AG09309 (cell line): ENCODE measurements at regions not wholly inside any gene's neighbourhood (a gene's known extent, or its start where the extent isn't known, plus 50 kb on each side); places are given as distances from the start of the nearest gene placed in this dataset.

Experiments used
- DNase-seq: peaks from one replicate; pipeline ENCODE4 v3.0.0-alpha.2; 2010; ENCODE audit warnings: low read depth
- H3K4me3 ChIP-seq: 2 replicates; pipeline ENCODE4 v1.5.1; 2011; ENCODE audit warnings: mild to moderate bottlenecking, low read depth, low read length, moderate library complexity; ENCODE audit not compliant: control insufficient read depth
- TF ChIP-seq, protein P1 (sequence below): IDR thresholded peaks from 2 replicates; pipeline ENCODE4 v1.5.1; 2011; ENCODE audit warnings: mild to moderate bottlenecking, low read depth, low read length, inconsistent platforms; ENCODE audit not compliant: insufficient read depth, control insufficient read depth; ENCODE audit errors: missing control alignments

DNA sequence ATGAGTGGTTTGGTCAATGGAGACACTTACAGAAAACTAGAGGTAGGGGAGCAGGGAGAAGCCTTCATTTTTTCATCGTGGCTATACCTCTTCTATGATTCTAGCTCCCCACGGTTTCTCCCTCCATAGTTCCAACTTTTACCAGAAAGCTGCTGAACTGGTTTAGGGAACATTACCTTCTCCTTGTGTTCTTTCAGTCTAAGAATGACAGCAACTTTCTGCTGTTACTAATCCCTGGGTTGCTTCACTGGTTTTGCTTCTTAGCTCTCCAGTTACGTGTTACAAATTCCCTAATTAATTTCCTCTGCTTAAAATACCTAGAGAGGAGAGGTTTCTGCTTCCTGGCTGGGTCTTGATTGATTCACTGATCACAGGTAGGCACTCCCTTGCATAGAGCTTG lies 499.9 kb downstream of the SLC4A3 start:
- no peak overlapping the region for H3K4me3 ChIP-seq
- TF ChIP-seq, protein P1, sequence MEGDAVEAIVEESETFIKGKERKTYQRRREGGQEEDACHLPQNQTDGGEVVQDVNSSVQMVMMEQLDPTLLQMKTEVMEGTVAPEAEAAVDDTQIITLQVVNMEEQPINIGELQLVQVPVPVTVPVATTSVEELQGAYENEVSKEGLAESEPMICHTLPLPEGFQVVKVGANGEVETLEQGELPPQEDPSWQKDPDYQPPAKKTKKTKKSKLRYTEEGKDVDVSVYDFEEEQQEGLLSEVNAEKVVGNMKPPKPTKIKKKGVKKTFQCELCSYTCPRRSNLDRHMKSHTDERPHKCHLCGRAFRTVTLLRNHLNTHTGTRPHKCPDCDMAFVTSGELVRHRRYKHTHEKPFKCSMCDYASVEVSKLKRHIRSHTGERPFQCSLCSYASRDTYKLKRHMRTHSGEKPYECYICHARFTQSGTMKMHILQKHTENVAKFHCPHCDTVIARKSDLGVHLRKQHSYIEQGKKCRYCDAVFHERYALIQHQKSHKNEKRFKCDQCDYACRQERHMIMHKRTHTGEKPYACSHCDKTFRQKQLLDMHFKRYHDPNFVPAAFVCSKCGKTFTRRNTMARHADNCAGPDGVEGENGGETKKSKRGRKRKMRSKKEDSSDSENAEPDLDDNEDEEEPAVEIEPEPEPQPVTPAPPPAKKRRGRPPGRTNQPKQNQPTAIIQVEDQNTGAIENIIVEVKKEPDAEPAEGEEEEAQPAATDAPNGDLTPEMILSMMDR: no peak
- no peak for DNase-seq

DNA sequence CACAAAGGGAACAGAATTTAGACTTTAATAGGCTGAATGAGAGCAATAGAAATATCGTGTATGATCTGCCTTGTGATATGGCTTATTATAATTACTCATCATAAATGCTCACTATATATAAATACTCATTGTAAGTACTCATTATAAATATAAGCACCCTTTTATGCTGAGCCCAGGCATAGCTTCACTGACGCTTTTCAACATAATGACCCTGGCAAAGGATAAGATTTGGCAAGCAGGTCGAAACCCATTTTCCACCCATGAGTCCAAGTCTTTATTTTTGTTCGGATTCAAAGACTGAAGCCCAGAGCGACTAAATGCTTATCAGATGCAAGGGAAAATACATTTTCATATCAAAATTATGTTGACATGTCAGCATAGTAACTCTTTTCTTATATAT lies 500.4 kb downstream of the SLC4A3 start:
- TF ChIP-seq, protein P1: no peak
- no peak for DNase-seq

DNA sequence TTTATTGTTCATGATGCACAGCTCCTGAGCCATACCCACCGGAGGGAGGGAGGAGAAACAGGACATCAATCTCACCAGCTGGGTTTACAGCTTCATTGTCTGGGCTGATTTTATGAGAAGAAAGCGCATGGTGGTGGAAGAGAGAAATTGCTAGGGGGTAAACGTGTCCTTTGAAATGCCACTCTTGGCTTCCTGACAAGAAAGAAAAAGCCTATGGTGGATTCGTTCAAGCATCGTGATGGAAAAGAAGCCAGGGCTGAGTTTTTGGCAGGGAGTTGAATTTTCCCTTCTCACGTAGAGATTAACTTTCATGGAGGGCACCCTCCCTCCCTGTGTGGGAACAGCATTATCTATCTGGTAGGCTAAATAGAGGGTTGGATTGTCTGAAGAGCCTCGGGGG lies 502.0 kb downstream of the SLC4A3 start:
- DNase-seq: no peak
- TF ChIP-seq, protein P1: no peak
- H3K4me3 ChIP-seq: no peak overlapping the region

More for the DNA sequence above, 500.4 kb downstream of the SLC4A3 start:
- no peak overlapping the region for H3K4me3 ChIP-seq

DNA sequence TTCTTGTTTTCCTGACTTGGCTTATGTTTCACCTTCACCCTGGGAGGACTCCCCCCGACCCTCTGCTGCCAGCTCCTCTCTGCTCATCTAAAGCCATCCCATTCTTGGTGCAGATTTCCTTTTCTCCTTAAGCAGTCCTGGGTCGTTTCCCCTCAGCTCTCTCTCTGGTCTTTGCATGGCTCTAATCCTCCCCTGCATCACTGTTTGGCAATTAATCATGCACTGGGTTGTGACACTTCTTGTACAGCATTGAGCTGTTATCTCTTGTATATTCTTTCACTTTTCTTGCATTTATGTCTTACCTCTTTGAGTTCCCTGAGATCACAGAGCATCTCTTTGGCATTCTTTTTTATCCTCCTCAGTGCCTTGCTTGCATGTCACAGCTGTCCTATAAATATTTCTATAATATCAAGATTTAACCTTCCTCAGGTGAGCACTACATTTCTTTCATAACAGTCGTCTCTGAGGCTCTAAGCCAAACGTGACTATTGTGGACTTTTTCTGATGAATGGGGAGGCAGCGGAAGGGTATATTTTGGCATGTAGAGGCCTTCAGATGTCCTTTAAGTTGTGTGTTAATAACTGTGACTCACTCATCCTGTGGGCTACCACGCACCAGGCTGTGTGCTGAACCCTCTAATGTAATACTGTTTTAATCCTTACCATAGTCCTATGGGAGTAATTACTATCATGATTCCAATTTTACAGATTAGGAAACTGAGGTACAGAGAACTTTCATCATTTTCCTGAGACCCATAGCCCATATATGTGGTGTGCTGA lies 507.5 kb downstream of the SLC4A3 start:
- DNase-seq: no peak
- TF ChIP-seq, protein P1: no peak

DNA sequence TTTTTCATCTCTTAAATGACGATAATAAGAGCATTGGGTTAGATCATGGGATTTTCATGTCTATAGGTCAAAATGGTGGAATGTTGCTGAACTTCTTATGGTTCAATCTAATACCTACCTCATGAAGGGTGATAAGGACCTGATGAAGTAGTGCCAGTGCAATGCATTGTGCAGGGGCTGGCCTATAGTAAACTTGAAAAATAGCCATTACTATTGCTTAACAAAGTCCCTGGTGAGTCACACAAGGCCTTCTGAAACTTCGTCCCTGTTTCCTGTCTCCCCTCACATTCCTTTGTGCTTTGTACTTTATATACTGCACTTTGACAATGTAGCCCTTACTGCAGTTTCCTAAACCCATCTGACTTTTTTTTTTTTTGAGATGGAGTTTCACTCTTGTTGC lies 515.9 kb downstream of the SLC4A3 start:
- TF ChIP-seq, protein P1: no peak
- no peak overlapping the region for H3K4me3 ChIP-seq
- peak; percentile 28 for DNase-seq

More for the DNA sequence above, 507.5 kb downstream of the SLC4A3 start:
- H3K4me3 ChIP-seq: no peak overlapping the region

DNA sequence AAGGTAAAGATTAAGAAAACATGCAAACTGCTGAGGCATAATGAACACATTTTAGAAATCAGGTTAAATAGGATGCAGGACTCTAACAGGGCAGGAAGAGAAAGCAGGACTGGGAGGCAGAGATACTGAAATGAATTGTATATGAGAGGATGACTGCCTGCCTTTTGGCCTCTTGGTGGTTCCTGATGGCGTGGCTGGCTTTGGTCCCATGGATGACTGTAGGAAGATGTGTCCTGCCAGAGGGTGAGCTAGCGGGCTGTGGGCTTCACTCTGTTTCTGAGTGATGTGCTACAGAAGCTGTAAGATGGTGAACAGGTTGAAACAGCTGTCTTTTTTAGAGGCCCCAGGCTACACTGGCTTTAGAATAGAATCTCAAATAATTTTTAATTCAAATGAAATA lies 517.0 kb downstream of the SLC4A3 start:
- DNase-seq: no peak
- TF ChIP-seq, protein P1: no peak
- no peak overlapping the region for H3K4me3 ChIP-seq
